ENCODE measurements at regions not wholly inside any gene's neighbourhood (a gene's known extent, or its start where the extent isn't known, plus 50 kb on each side); places are given as distances from the start of the nearest gene placed in this dataset.
"Not testable (repeated sequence)": the region's sequence is repeated elsewhere in the genome, so short reads cannot be mapped to it uniquely, and the experiment has no call there.

GRCh38 chr21:15209224-15209623 is 144.4 kb upstream of the NRIP1 start:
- DNase-seq (ENCODE audit: low spot score in 2 of 2) (no peak), ATAC-seq (replicated peaks; ENCODE audit: extremely low read depth, poor library complexity, severe bottlenecking) (no peak)
- H3K36me3 Mint-ChIP-seq (ENCODE audit: insufficient read depth) = peaks cover 2% of the 10 kb centered on the region
- peaks cover 85% of the 10 kb centered on the region for H3K27me3 Mint-ChIP-seq
- H3K27ac Mint-ChIP-seq (ENCODE audit: low read depth) = no peak overlapping the region
- H3K4me3 Mint-ChIP-seq = no peak overlapping the region
- no peaks in the 10 kb centered on the region for H3K4me1 Mint-ChIP-seq
- H3K9me3 Mint-ChIP-seq = no peaks in the 10 kb centered on the region

DNA sequence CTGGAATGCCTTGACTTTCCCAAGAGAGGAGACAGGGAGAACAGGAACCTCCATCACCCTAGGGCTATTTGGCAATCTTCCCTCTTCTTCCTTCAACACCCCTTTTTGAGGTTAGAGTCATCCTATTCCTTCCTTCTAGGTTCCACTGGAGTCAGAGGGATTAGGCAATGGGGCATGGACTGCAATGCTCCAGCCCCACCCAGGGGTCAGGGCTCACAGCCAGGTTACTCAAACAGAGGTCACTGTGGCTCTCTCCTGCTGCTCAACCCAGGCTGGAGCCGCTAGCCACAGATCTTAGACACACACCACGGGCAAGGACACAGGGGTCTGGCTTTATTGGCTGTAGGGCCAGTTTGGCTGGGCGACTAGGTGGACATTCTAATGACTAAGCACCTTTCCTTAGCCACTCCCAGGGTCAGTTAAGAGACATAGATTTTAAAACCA is 145.5 kb upstream of the NRIP1 start:
- peaks cover 2% of the 10 kb centered on the region for H3K36me3 Mint-ChIP-seq (ENCODE audit: insufficient read depth)
- H3K27ac Mint-ChIP-seq (ENCODE audit: low read depth) = no peak overlapping the region

DNA sequence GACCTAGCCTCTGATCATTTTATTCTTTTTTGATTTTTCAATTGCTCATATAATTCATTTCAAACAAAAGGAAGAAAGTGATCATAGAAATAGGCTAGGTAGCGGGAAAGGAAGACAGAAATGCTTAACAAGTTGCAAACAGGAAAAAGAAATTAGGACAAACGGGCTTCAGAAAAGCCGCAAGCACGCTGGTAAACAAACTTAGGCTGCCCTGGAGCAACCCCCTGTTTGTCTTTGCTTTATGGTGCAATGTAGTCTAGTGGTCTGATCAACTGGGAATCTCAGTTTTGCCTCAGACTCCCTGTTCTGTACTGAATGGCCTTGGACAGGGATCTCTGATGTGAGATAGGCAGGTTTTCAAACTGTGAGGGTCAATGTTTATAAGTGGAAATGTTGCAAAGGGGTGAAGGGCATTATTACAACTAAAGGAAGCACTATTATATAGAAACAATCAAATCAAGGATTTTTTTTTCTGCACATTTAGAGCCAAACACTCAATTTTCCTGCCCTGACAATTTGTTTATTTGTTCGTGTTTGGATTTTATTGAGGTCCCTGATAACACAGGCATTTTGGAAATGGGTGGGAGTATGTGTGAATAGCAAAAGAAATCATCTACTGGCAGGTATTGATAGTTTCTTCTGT is 146.8 kb upstream of the NRIP1 start:
- Mint-ChIP-seq H3K27me3 (peaks cover 62% of the 10 kb centered on the region), H3K9me3 (no peaks in the 10 kb centered on the region), H3K36me3 (ENCODE audit: insufficient read depth) (peaks cover 2% of the 10 kb centered on the region), H3K4me1 (no peaks in the 10 kb centered on the region), H3K4me3 (no peak overlapping the region), H3K27ac (ENCODE audit: low read depth) (no peak overlapping the region)
- DNase-seq (ENCODE audit: low spot score in 2 of 2) (no peak), ATAC-seq (replicated peaks; ENCODE audit: extremely low read depth, poor library complexity, severe bottlenecking) (no peak)

More for the DNA sequence above, 145.5 kb upstream of the NRIP1 start:
- ATAC-seq (replicated peaks; ENCODE audit: extremely low read depth, poor library complexity, severe bottlenecking) = no peak
- no peak for DNase-seq (ENCODE audit: low spot score in 2 of 2)
- Mint-ChIP-seq H3K4me1 (no peaks in the 10 kb centered on the region), H3K4me3 (no peak overlapping the region), H3K9me3 (no peaks in the 10 kb centered on the region), H3K27me3 (peaks cover 76% of the 10 kb centered on the region)

DNA sequence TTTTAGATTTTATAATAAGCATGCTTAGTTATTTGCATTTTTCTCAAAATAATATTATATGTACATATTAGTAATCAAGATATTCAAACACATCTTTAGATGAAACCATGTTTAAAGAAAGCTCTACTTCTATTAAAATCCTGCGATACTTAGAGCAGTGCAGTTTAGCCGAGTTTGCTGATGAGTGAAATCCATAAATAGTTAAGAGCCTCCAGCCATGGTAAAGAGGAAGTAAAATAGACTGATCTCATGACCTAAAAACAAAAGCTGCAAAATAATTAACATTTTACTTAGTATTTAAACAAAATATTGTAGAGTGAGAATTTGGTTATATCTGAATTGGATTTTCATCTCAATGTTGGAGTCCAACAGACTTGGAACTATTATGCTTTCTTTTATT is 147.4 kb upstream of the NRIP1 start:
- ATAC-seq (replicated peaks; ENCODE audit: extremely low read depth, poor library complexity, severe bottlenecking) (no peak), DNase-seq (ENCODE audit: low spot score in 2 of 2) (no peak)
- H3K27me3 Mint-ChIP-seq = peaks cover 56% of the 10 kb centered on the region
- no peaks in the 10 kb centered on the region for H3K9me3 Mint-ChIP-seq
- no peak overlapping the region for H3K27ac Mint-ChIP-seq (ENCODE audit: low read depth)
- no peaks in the 10 kb centered on the region for H3K4me1 Mint-ChIP-seq
- H3K4me3 Mint-ChIP-seq = no peak overlapping the region
- peaks cover 2% of the 10 kb centered on the region for H3K36me3 Mint-ChIP-seq (ENCODE audit: insufficient read depth)

DNA sequence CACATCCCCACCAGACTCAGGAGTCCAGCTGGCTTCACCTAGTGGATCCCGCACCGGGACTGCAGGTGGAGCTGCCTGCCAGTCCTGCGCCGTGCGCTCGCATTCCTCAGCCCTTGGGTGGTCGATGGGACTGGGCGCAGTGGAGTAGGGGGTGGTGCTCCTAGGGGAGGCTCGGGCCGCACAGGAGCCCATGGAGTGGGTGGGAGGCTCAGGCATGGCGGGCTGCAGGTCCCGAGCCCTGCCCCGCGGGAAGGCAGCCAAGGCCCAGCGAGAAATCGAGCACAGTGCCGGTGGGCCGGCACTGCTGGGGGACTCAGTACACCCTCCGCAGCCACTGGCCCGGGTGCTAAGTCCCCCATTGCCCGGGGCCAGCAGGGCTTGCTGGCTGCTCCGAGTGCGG is 153.7 kb upstream of the NRIP1 start:
- not testable (repeated sequence) for H3K27ac Mint-ChIP-seq (ENCODE audit: low read depth); H3K9me3 Mint-ChIP-seq; ATAC-seq (replicated peaks; ENCODE audit: extremely low read depth, poor library complexity, severe bottlenecking); DNase-seq (ENCODE audit: low spot score in 2 of 2); H3K36me3 Mint-ChIP-seq (ENCODE audit: insufficient read depth); H3K4me1 Mint-ChIP-seq; H3K4me3 Mint-ChIP-seq
- H3K27me3 Mint-ChIP-seq = peaks cover 10% of the 10 kb centered on the region

GRCh38 chr21:15219039-15219438 is 154.2 kb upstream of the NRIP1 start:
- H3K4me3 Mint-ChIP-seq = no peak overlapping the region
- H3K4me1 Mint-ChIP-seq = no peaks in the 10 kb centered on the region
- DNase-seq (ENCODE audit: low spot score in 2 of 2) (no peak), ATAC-seq (replicated peaks; ENCODE audit: extremely low read depth, poor library complexity, severe bottlenecking) (no peak)
- no peak overlapping the region for H3K27ac Mint-ChIP-seq (ENCODE audit: low read depth)
- no peaks in the 10 kb centered on the region for H3K36me3 Mint-ChIP-seq (ENCODE audit: insufficient read depth)
- peaks cover 10% of the 10 kb centered on the region for H3K27me3 Mint-ChIP-seq
- no peaks in the 10 kb centered on the region for H3K9me3 Mint-ChIP-seq

GRCh38 chr21:15219894-15220293 is 155.1 kb upstream of the NRIP1 start:
- Mint-ChIP-seq H3K36me3 (ENCODE audit: insufficient read depth) (no peaks in the 10 kb centered on the region), H3K9me3 (no peaks in the 10 kb centered on the region), H3K27ac (ENCODE audit: low read depth) (no peak overlapping the region), H3K4me3 (no peak overlapping the region), H3K27me3 (peaks cover 12% of the 10 kb centered on the region), H3K4me1 (no peaks in the 10 kb centered on the region)
- ATAC-seq (replicated peaks; ENCODE audit: extremely low read depth, poor library complexity, severe bottlenecking) (no peak), DNase-seq (ENCODE audit: low spot score in 2 of 2) (no peak)

DNA sequence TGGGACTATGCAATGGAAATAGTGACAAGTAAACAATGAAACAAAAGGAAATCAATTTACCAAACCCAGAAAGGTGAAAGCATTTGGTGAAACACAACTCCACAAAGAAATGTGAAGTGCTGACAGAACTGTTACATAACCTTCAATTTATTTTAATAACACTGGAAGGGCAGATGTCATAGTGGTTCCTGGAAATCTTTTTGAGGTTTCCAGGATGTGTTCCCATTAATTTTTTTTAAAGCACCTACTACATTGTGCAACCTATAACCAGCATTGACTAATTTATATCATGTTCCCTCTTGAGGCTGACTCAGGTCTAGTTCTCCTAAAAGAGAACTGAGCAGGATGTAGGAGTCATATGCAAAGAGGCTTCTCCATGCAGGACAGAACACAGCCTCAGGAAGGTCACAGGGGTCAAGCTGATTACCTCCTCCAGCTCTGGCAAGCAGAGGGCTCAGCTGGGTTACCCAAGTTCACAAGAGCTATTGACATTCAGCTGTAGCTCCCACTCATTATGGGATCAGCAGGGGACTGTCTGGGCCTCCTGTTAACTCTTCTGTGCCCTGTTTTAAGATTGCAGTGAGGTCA is 157.1 kb upstream of the NRIP1 start:
- Mint-ChIP-seq H3K27ac (ENCODE audit: low read depth) (no peak overlapping the region), H3K27me3 (peaks cover 12% of the 10 kb centered on the region), H3K36me3 (ENCODE audit: insufficient read depth) (no peaks in the 10 kb centered on the region), H3K4me3 (no peak overlapping the region), H3K9me3 (no peaks in the 10 kb centered on the region), H3K4me1 (no peaks in the 10 kb centered on the region)
- DNase-seq (ENCODE audit: low spot score in 2 of 2) = no peak
- ATAC-seq (replicated peaks; ENCODE audit: extremely low read depth, poor library complexity, severe bottlenecking) = peak; percentile 19

DNA sequence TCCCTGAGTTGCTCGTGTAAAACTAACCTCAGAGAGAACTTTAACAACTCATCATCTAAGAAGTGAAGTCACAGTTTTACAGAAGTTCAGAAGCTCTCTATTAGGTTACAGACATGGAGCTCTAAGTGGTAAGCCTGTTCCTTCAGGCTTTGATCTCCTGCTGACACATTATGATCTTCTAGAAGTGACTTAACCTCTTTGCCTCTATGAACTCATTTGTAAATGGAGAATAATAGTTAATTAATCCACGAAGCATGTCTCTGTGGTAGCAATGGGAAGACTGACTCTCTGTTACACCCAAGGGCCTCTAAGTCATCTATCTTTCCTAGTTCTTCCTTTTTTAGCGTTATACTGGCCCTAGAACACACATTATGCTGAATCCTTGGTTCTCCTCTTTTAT is 157.9 kb upstream of the NRIP1 start:
- no peak overlapping the region for H3K4me3 Mint-ChIP-seq
- H3K4me1 Mint-ChIP-seq = no peaks in the 10 kb centered on the region
- H3K27ac Mint-ChIP-seq (ENCODE audit: low read depth) = no peak overlapping the region
- DNase-seq (ENCODE audit: low spot score in 2 of 2) = no peak
- no peaks in the 10 kb centered on the region for H3K36me3 Mint-ChIP-seq (ENCODE audit: insufficient read depth)
- ATAC-seq (replicated peaks; ENCODE audit: extremely low read depth, poor library complexity, severe bottlenecking) = no peak
- peaks cover 12% of the 10 kb centered on the region for H3K27me3 Mint-ChIP-seq
- H3K9me3 Mint-ChIP-seq = no peaks in the 10 kb centered on the region

- ATAC-seq (replicated peaks; ENCODE audit: extremely low read depth, poor library complexity, severe bottlenecking) = no peak
- Mint-ChIP-seq H3K36me3 (ENCODE audit: insufficient read depth) (no peaks in the 10 kb centered on the region), H3K4me1 (no peaks in the 10 kb centered on the region), H3K27ac (ENCODE audit: low read depth) (no peak overlapping the region), H3K9me3 (no peaks in the 10 kb centered on the region), H3K27me3 (peaks cover 16% of the 10 kb centered on the region), H3K4me3 (no peak overlapping the region)
- DNase-seq (ENCODE audit: low spot score in 2 of 2) = no peak
These were observed 159.7 kb upstream of the NRIP1 start for GRCh38 chr21:15224346-15225086.

DNA sequence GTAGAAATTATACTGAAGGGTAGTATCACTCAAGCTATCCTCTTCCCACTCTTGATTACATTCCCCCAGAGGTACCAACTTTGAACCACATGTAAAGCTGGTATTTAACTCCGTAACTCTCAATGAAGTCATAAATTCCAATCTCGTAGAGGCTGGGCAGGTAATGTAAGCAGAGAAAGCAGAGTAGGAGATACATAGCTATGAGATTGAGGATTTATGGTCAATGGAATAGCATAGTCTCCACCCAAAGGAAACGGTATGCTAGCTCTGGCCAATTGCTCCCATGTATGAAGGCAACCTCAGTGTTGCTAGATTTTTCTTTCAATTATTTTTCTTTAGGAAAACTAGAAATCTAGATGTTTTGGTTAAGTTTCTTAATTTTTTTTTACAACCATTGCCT is 163.1 kb upstream of the NRIP1 start:
- no peaks in the 10 kb centered on the region for H3K9me3 Mint-ChIP-seq

DNA sequence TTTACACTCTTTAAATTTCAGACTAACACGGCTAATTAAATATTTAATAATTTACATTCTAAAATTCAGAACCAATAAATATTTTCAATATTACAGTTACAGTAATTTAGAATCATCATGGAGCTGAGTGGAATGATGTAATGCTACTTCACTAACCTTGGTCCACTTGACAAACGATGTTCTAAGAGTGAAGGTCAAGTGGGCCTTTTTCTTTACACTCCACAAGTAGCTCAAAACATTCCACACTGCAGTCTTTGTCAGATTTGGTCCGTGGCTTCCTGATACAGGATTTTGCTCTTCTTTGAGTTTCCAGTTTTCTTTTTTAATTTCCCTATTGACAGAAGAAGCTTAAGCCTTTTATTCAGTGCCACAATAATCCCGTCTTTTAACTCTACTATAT is 164.6 kb upstream of the NRIP1 start:
- DNase-seq (ENCODE audit: low spot score in 2 of 2) (no peak), ATAC-seq (replicated peaks; ENCODE audit: extremely low read depth, poor library complexity, severe bottlenecking) (no peak)
- Mint-ChIP-seq H3K9me3 (peaks cover 5% of the 10 kb centered on the region), H3K27ac (ENCODE audit: low read depth) (no peak overlapping the region), H3K4me1 (no peaks in the 10 kb centered on the region), H3K27me3 (peaks cover 26% of the 10 kb centered on the region), H3K36me3 (ENCODE audit: insufficient read depth) (no peaks in the 10 kb centered on the region), H3K4me3 (no peak overlapping the region)

More for the DNA sequence above, 163.1 kb upstream of the NRIP1 start:
- no peak overlapping the region for H3K4me3 Mint-ChIP-seq
- peaks cover 22% of the 10 kb centered on the region for H3K27me3 Mint-ChIP-seq
- H3K36me3 Mint-ChIP-seq (ENCODE audit: insufficient read depth) = no peaks in the 10 kb centered on the region
- H3K27ac Mint-ChIP-seq (ENCODE audit: low read depth) = no peak overlapping the region
- ATAC-seq (replicated peaks; ENCODE audit: extremely low read depth, poor library complexity, severe bottlenecking) = no peak
- no peaks in the 10 kb centered on the region for H3K4me1 Mint-ChIP-seq
- DNase-seq (ENCODE audit: low spot score in 2 of 2) = no peak

DNA sequence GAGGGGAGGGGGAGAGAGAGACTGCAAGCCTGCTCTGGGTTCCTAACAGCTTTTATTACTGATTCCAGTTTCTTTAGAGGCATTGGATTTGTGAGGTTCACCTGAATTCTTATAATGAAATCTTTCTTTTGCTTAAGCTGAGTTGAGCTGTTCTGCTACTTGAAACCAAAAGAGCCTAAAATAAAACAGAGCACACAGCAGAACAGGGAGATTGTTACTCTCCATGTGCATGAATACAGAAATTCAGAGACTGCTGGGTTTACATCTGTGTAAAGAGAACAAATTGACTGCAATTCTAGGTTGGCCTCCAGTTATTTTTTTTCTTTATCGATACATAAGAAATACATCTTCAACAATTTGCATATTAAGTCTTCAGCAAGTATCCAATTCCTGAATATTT is 168.8 kb upstream of the NRIP1 start:
- Mint-ChIP-seq H3K27ac (ENCODE audit: low read depth) (no peak overlapping the region), H3K4me1 (no peaks in the 10 kb centered on the region), H3K9me3 (peaks cover 5% of the 10 kb centered on the region), H3K4me3 (no peak overlapping the region), H3K27me3 (peaks cover 32% of the 10 kb centered on the region), H3K36me3 (ENCODE audit: insufficient read depth) (no peaks in the 10 kb centered on the region)
- DNase-seq (ENCODE audit: low spot score in 2 of 2) (no peak), ATAC-seq (replicated peaks; ENCODE audit: extremely low read depth, poor library complexity, severe bottlenecking) (no peak)

Data from central memory CD8-positive, alpha-beta T cell (primary cell).